ENCODE measurements at regions not wholly inside any gene's neighbourhood (a gene's known extent, or its start where the extent isn't known, plus 50 kb on each side); places are given as distances from the start of the nearest gene placed in this dataset.
"Not testable (repeated sequence)": the region's sequence is repeated elsewhere in the genome, so short reads cannot be mapped to it uniquely, and the experiment has no call there.

DNA sequence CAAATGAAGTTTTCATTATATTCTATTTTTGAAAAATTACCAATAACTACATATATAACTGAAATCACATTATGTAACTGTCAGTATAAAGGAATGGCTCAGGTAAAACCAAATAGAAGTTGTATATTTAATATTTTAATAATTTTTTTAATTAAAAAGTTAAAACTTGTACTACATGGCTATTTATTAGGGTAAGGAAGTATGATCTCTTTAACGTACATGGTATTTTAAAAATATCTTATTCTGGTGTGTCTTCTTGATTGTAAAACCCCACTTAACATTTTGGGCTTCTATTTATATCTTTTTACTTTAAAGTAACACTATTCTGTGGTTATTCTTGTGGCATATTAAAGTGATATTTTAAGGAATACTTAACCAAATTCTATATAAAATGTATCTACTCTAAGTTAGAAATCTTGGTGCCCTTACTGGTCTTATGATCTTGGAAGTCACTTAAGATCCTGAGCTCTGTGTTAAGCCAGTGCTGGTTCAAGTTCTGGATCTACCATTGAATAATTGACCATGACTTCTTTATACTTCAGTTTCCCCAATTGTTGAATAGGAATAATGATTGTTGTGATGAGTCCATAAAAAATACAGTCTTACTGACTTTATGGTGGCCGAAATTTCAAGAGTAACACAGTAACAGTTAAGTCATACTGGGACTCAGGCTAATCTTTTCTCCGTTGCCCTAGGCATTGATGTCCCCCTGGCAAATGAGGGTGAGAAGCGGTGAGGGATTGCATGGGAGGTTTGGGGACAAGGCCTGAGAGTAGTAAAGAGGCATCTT lies 97.1 kb upstream of the TPTE start:
- FAIRE-seq; DNase-seq (ENCODE audit: insufficient read length, low spot score): not testable (repeated sequence)

DNA sequence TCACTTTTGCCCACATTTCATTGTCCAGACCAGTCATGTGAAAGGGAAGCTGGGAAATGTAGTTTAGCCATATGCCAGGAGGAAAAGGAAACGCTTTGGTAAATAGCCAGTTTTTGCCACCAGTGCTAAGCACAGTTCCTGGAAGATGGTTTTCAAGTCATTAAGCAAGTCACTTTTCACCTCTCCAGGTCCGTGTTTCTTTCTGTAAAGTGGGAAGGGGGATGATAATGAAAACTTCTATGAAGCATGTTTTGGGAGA lies 96.6 kb upstream of the TPTE start:
- DNase-seq (ENCODE audit: insufficient read length, low spot score); FAIRE-seq: not testable (repeated sequence)

DNA sequence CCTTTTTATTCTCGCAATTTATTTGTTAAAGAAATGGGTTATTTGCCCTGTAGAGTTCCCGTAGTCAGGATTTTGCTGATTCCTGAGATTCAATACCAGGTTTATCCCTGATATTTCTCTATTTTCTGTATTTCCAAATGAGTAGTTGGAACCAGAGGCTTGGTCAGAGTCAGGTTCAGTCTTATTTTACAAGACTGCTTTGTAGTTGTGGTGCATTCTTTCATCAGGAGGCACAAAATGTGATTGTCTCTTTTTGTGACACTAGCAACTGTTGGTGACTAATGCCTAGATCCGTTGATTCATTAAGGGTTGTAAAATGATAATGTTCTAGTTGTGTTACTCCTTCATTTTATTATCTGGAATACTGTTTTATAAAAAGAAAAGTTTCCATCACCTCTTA lies 95.5 kb upstream of the TPTE start:
- DNase-seq (ENCODE audit: insufficient read length, low spot score) (no peak), FAIRE-seq (no peak)
- TF ChIP-seq, protein P1, sequence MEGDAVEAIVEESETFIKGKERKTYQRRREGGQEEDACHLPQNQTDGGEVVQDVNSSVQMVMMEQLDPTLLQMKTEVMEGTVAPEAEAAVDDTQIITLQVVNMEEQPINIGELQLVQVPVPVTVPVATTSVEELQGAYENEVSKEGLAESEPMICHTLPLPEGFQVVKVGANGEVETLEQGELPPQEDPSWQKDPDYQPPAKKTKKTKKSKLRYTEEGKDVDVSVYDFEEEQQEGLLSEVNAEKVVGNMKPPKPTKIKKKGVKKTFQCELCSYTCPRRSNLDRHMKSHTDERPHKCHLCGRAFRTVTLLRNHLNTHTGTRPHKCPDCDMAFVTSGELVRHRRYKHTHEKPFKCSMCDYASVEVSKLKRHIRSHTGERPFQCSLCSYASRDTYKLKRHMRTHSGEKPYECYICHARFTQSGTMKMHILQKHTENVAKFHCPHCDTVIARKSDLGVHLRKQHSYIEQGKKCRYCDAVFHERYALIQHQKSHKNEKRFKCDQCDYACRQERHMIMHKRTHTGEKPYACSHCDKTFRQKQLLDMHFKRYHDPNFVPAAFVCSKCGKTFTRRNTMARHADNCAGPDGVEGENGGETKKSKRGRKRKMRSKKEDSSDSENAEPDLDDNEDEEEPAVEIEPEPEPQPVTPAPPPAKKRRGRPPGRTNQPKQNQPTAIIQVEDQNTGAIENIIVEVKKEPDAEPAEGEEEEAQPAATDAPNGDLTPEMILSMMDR (IDR thresholded peaks at IDR 0.05; ENCODE audit: insufficient read depth, missing control alignments), result no peak

DNA sequence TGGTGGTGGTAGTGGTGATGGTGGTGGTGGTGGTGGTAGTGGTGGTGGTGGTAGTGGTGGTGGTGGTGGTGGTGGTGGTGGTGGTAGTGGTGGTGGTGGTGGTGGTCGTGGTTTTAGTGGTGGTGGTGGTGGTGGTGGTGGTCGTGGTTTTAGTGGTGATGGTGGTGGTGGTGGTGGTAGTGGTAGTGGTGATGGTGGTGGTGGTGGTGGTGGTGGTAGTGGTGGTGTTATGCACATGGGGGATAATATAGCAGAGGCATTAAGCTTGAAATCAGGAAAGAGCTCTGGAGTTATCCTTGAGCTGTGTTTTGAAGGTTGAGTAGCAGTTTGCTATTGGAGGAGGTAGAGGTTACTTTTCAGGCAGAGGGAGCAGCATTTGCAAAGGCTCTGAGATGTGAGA lies 94.6 kb upstream of the TPTE start:
- DNase-seq (ENCODE audit: insufficient read length, low spot score); FAIRE-seq: not testable (repeated sequence)

DNA sequence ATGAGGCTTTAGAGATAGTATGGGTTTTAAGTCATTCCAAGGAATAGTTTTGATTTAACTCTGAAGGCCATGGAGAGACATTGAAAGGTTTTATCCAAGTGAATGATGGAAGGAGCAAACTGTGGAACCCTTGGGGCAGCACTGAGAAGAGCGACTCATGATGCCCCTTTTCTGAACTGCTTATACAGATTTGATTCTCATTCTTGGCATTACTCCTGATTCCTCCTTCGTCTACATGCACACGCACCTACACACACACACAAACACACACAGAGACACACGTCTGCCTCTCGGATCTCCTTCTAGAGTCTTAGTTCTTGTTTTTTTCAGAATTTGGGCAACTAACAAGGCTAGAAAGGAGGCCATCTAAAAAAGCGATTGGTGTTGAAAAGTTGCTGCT lies 94.1 kb upstream of the TPTE start:
- not testable (repeated sequence) for FAIRE-seq; DNase-seq (ENCODE audit: insufficient read length, low spot score)

DNA sequence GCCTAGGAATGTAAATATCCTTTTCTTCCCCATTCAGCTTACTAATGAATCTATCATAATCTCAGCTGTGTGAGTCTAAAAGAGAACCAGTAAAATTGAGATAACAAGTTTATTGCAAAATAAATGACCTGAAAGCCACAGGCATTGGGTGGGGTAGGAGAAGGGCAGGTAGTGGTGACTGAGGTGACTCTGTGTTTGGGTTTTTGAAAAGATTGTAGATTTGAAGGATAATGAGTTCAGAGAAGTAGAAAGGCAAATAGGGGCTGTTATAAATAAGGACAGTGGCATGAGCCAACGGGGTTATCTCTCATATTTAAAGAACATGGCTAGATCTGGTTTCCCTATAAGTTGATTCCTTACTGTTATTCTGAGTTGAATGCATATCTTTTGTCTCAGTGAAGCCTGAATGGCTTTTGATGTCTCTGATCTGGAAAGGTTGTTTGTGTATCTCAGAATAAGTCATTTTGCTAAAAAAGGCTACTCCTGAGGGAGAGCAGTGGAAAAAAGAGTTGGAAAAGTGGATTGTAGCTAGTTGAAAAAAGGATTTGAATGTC lies 92.3 kb upstream of the TPTE start:
- not testable (repeated sequence) for FAIRE-seq; DNase-seq (ENCODE audit: insufficient read length, low spot score)

DNA sequence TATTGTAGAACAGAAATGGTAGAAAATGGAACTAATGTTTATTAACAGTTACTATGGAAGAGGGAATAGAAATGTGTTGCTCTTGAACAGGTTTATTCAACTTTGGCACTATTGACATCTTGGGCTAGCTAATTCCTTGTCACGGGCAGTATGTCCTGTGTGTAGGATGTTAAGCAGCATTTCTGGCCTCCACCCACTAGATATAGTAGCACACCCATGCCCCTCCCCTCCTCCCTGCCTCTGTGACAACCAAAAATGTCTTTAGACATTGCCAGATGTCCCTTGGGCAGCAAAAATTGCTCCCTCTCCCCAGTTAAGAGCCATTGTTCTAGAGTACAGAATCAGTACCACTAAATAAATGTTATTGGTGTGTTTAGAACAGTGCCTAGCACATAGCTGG lies 91.4 kb upstream of the TPTE start:
- TF ChIP-seq, protein P1 (IDR thresholded peaks at IDR 0.05; ENCODE audit: insufficient read depth, missing control alignments), result no peak
- no peak for FAIRE-seq
- DNase-seq (ENCODE audit: insufficient read length, low spot score), result no peak

DNA sequence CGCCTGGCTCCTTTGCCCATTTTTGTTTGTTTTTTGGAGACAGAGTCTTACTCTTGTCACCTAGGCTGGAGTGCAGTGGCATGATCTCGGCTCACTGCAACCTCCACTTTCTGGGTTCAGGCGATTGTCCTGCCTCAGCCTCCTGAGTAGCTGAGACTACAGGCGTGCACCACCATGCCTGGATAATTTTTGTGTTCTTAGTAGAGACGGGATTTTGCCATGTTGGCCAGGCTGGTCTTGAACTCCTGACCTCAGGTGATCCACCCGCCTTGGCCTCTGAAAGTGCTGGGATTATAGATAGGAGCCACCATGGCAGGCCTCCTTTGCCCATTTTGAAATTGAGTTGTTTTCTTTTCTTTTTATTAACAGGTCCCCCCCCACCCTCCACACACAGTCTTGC lies 89.4 kb upstream of the TPTE start:
- DNase-seq (ENCODE audit: insufficient read length, low spot score); FAIRE-seq: not testable (repeated sequence)

DNA sequence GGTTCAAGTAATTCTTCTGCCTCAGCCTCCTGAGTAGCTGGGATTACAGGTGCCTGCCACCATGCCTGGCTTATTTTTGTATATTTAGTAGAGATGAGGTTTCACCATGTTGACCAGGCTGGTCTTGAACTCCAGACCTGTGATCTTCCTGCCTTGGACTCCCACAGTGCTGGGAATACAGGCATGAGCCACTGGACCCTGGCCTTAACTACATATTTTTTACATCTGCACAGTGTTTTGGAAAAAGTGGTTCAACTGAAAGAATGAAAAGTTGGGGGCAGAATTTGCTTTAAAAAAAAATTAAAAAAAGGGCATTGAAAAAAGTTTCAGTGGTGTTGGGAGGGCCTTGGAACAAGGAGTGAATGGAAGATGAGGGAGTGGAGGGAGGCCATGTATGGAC lies 88.9 kb upstream of the TPTE start:
- DNase-seq (ENCODE audit: insufficient read length, low spot score); FAIRE-seq: not testable (repeated sequence)

DNA sequence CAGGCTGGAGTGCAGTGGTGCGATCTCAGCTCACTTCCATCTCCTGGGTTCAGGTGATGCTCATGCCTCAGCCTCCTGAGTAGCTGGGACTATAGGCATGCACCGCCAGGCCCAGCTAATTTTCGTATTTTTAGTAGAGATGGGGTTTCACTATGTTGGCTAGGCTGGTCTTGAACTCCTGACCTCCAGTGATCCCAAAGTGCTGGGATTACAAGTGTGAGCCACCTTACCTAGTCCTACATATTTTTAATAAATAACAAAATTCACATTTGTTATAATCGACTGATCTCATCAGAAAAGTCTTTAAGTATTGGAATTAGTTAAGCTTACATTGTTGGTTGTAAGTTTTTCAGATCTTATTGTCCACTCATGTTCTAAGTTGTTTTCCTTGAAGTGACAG lies 83.4 kb upstream of the TPTE start:
- not testable (repeated sequence) for DNase-seq (ENCODE audit: insufficient read length, low spot score); FAIRE-seq

DNA sequence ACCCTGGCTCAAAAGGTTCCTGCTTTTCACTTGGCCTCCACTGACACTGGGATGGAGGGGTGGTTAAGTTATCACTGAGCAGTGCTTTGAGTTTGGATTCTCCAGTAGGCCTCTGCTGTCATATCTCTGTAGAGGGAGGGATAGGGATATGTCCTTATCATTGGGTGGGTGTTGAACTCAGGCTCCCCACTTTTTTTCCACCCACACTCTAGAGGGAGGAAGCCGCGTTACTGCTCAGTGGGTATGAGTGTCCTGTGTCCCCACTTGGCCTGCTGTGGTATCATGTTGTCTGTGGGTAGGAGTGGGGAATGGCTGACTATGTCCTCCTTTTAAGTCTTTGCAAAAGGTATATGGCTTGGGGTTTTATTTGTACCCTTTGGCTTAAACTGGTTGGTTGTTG lies 80.7 kb upstream of the TPTE start:
- DNase-seq (ENCODE audit: insufficient read length, low spot score); FAIRE-seq: not testable (repeated sequence)

DNA sequence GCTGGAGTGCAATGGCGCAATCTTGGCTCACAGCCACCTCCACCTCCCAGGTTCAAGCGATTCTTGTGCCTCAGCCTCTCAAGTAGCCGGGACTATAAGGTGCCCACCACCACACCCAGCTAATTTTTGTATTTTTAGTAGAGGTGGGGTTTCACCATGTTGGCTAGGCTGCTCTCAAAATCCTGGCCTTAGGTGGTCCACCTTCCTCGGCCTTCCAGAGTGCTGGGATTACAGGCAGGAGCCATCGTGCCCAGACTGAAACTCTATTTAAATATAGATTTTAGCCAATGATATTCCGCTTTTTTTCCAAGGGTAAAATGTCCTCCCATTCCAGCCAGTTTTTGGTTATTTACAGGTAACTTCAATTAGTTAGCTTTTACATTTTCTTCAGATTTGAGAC lies 79.4 kb upstream of the TPTE start:
- DNase-seq (ENCODE audit: insufficient read length, low spot score); FAIRE-seq: not testable (repeated sequence)

DNA sequence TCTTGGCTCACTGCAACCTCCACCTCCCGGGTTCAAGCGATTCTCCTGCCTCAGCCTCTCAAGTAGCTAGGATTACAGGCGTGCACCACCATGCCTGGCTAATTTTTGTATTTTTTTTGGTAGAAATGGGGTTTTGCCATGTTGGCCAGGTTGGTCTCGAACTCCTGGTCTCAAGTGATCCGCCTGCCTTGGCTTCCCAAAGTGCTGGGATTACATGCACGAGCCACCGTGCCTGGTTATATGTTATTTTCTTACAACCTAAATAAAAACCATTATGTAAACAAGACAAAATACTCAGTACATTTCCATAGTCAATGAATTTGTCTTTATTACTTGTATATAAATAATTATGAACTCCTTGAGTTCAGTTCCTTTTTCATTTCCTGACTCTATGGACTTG lies 75.7 kb upstream of the TPTE start:
- FAIRE-seq, result not testable (repeated sequence)

DNA sequence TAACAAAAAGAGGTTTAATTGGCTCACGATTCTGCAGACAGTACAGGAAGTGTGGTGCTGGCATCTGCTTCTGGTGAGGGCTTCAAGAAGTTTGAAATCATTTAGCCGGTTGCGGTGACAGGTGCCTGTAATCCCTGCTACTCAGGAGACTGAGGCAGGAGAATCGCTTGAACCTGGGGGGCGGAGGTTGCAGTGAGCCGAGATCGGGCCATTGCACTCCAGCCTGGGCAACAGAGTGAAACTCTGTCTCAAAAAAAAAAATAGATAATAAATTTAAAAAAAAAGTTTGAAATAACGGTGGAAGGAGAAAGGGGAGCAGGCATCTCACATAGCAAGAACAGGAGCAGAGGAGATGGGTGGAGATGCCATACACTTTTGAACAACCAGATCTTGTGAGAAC lies 71.9 kb upstream of the TPTE start:
- FAIRE-seq; DNase-seq (ENCODE audit: insufficient read length, low spot score): not testable (repeated sequence)

More for the DNA sequence above, 75.7 kb upstream of the TPTE start:
- DNase-seq (ENCODE audit: insufficient read length, low spot score), result not testable (repeated sequence)

DNA sequence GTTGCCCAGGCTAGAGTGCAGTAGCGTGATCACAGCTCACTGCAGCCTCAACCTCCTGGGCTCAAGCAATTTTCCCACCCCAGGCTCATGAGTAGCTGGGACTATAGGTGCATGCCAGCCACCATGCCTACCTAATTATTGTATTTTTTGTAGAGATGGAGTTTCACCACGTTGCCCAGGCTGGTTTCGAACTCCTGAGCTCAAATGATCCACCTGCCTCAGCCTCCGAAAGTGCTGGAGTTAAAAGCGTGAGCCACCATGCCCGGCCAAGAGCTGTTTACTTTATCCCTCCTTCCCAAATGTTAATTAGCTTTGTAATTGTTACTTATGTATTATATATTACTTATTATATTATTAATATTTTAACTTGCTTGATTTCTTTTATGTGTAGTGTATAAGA lies 70.1 kb upstream of the TPTE start:
- DNase-seq (ENCODE audit: insufficient read length, low spot score); FAIRE-seq: not testable (repeated sequence)

DNA sequence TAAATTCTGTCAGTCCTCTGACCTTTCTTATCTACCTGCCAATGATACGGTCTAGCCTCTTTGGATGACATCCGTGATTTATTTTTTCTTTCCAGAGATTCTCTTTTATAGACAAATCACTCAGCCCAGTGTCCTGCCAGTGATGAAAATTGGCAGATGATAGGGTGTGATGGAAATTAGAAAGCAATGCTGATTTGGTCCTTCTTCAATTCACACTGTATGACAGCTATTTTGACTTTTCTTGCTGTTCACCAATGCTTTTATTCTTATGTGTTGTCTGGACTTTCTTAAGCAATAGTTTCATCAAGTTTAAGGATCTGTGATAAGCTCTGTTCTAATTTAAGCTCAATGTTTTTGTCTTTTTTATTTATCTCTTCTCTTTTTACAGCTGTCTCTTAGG lies 63.6 kb upstream of the TPTE start:
- DNase-seq (ENCODE audit: insufficient read length, low spot score); FAIRE-seq: not testable (repeated sequence)

DNA sequence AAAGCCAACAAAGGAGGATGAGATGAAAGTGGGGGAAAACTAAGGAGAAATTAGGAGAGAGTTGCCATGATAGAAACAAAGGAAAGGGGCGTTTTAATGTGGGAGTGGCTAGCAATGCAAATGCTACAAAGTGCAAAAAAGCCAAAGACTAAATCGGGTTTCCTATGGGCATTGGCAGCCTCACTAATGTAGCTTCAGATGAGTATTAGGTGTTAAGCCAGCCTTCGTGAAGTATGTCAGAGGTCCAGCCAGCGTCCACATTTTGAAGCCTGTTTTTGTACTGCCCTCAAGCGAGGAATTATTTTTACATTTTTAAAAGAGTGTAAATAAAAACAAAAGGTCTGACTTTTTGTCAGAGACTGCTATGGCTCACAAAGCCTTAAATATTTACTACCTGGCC lies 60.4 kb upstream of the TPTE start:
- not testable (repeated sequence) for DNase-seq (ENCODE audit: insufficient read length, low spot score); FAIRE-seq

DNA sequence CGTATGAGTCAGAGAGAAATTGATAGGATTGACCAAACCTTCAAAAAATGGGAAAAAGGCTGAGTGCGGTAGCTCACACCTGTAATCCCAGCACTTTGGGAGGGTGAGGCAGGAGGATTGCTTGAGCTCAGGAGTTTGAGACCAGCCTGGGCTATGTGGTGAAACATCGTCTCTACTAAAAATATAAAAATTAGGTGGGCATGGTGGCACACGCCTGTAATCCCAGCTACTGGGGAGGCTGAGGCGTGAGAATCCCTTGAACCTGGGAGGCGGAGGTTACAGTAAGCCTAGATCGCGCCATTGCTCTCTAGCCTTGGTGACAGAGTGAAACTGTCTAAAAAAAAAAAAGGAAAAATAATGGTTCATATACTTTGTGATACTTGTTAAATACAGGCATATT lies 59.9 kb upstream of the TPTE start:
- not testable (repeated sequence) for DNase-seq (ENCODE audit: insufficient read length, low spot score); FAIRE-seq
